ENCODE measurements at regions not wholly inside any gene's neighbourhood (a gene's known extent, or its start where the extent isn't known, plus 50 kb on each side); places are given as distances from the start of the nearest gene placed in this dataset.

GRCh38 chr3:7847521-7847920, 654.1 kb upstream of the LMCD1 start:
- no peak for TF ChIP-seq CTCF (IDR thresholded peaks at IDR 0.05)
- no peak for TF ChIP-seq POLR2AphosphoS5 (IDR thresholded peaks at IDR 0.05)
